Fibroblast of lung (primary cell): ENCODE measurements at regions not wholly inside any gene's neighbourhood (a gene's known extent, or its start where the extent isn't known, plus 50 kb on each side); places are given as distances from the start of the nearest gene placed in this dataset.

Experiments
- CTCF ChIP-seq, 2 donors: IDR thresholded peaks in 1 of 2; conservative IDR thresholded peaks in 1 of 2; 1 replicate in 1 of 2; 2 replicates in 1 of 2; pipeline ENCODE4 v1.5.1; 2011 to 2012; ENCODE audit warnings: low read length in 2 of 2, control low read depth in 1 of 2, inconsistent platforms in 1 of 2, low read depth in 1 of 2, mild to moderate bottlenecking in 1 of 2
- EZH2 ChIP-seq: IDR thresholded peaks from 2 replicates; pipeline ENCODE4 v1.5.1; 2012; ENCODE audit warnings: low read length, control low read depth, mild to moderate bottlenecking; ENCODE audit errors: missing control alignments

- TF ChIP-seq CTCF (conservative IDR thresholded peaks at IDR 0.05 in 1 of 2, IDR thresholded peaks at IDR 0.05 in 1 of 2; ENCODE audit: low read depth in 1 of 2, low read length in 2 of 2) (no peak), EZH2 (no peak)
These were observed 589.6 kb downstream of the TBC1D22A start for GRCh38 chr22:47351836-47352579.
